ENCODE measurements at regions not wholly inside any gene's neighbourhood (a gene's known extent, or its start where the extent isn't known, plus 50 kb on each side); places are given as distances from the start of the nearest gene placed in this dataset.

DNA sequence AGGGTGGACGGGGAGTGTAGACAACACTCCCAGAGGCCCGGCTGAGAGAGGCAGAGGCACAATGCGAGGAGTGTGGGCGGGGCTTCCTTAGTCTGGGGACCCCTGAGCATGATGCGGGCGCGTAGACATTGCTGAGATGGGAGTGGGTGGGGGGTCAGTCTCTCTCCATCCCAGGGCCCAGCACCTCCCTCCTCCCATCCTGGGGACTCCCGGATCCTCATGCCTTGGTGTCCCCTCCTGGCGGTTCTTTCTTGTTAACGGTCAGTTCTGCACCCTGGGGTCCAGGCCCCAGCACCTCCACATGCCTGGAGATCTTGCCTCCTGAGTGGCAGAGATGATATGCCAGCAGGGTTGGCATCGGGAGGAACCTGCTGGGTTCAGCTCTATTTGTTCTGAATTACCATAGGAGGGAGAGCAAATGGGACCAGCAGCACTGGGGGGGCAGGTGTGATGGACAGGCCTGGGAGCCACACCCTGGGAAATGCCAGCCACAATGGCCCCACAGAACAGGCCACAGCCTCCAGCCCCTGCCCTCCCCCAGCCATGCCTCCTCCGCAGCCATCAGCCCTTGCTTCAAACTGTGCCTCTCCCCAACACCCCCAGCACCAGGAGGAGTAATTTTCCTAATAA, 55.7 kb downstream of the RTL6 start:
- DNase-seq (ENCODE audit: low spot score in 2 of 2, unreplicated experiment in 2 of 2) = no peak
- TF ChIP-seq, protein P1, sequence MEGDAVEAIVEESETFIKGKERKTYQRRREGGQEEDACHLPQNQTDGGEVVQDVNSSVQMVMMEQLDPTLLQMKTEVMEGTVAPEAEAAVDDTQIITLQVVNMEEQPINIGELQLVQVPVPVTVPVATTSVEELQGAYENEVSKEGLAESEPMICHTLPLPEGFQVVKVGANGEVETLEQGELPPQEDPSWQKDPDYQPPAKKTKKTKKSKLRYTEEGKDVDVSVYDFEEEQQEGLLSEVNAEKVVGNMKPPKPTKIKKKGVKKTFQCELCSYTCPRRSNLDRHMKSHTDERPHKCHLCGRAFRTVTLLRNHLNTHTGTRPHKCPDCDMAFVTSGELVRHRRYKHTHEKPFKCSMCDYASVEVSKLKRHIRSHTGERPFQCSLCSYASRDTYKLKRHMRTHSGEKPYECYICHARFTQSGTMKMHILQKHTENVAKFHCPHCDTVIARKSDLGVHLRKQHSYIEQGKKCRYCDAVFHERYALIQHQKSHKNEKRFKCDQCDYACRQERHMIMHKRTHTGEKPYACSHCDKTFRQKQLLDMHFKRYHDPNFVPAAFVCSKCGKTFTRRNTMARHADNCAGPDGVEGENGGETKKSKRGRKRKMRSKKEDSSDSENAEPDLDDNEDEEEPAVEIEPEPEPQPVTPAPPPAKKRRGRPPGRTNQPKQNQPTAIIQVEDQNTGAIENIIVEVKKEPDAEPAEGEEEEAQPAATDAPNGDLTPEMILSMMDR (IDR thresholded peaks at IDR 0.05; ENCODE audit: unreplicated experiment) = no peak
- Mint-ChIP-seq H3K36me3 (peaks cover 3% of the 10 kb centered on the region), H3K27ac (no peak overlapping the region), H3K4me3 (no peak overlapping the region), H3K27me3 (ENCODE audit: low read depth) (peaks cover 5% of the 10 kb centered on the region), H3K9me3 (peaks cover 5% of the 10 kb centered on the region), H3K4me1 (peaks cover 9% of the 10 kb centered on the region)

DNA sequence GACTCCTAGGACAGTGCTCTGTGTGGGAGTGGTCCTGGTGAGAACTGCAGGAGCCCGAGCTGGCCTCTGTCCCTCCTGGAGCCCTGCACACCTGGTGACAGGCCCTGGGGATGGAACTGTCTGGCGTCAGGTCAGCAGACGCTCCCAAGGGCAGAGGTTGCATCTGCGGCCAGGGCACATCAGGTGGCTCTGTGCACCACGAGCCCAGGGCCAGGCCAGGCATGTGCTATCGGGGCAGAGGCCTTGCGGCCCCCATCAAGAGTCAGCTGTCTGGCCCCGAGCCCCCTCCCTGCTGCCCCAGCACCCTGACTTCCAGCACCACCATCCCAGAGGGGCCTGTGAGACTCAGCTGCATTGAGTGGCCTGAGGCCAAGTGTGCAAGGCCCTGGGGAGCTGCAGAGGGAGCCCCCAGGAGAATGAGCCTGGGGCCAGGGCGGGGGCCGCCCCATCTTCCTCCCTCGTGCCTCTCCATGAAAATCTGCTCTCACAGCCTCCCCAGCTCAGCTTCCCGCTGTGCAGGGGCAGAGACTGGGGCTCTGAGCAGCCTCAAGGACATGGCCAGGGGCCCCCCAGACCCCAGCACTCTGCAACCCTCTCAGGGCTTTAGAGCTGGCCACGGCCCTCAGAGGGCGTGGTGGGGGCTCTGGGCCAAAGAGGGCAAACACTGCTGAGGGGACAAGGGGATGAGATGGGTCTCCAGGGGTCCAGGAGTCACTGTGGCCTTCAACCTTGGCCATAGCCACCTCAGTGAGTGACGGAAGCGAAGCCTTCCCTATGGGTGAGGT, 56.4 kb downstream of the RTL6 start:
- Mint-ChIP-seq H3K36me3 (peaks cover 3% of the 10 kb centered on the region), H3K4me1 (peaks cover 9% of the 10 kb centered on the region), H3K27ac (no peak overlapping the region), H3K9me3 (peaks cover 3% of the 10 kb centered on the region), H3K27me3 (ENCODE audit: low read depth) (peaks cover 4% of the 10 kb centered on the region), H3K4me3 (no peak overlapping the region)
- TF ChIP-seq, protein P1 (IDR thresholded peaks at IDR 0.05; ENCODE audit: unreplicated experiment) = no peak
- DNase-seq (ENCODE audit: low spot score in 2 of 2, unreplicated experiment in 2 of 2) = no peak

DNA sequence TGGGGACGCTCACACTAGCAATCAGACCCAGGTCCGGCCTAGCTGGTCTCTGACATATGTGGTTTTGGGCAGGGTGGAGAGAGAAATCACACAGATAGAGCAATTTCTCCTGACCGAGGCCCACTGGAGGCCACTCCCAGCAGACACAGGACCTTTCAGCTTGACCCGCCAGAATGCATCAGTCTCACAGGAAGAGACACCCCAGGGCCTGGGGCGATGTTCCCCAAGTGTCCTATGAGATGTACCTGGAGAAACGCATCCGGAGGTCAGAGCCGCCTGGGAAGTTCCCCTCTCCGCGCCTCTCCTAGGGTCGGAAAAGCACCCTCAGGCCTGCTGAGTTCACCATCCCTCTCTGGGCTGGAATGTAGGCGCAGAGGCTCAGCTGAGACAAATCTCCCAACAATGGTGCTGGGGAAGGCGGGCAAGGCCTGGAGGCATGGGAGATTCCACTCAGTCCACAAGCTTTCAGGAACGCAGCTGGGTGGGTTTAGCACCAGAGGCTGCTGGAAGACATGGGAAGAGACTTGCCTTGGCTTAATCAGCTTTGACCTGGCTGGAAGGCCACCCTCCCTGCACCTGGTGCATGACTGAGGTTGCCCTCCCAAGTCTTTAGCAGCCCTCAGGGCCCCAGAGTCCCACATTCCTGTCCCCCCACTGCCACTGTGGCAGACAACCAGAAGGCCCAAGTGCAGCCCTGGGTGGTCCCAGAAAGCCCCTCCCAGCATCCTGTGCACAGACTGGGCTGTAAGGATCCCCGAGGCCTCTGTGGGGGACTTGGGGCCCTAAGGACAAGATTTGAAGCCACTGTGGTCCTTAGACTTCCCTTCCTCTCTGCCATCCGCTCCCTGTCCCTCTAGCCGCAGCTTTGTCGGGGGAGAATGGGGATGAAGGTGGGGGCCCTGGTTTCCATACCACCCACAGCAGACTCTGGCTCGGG, 57.5 kb downstream of the RTL6 start:
- H3K27ac Mint-ChIP-seq = no peak overlapping the region
- H3K4me3 Mint-ChIP-seq = no peak overlapping the region
- peaks cover 2% of the 10 kb centered on the region for H3K27me3 Mint-ChIP-seq (ENCODE audit: low read depth)
- H3K36me3 Mint-ChIP-seq = no peaks in the 10 kb centered on the region
- DNase-seq (ENCODE audit: low spot score in 2 of 2, unreplicated experiment in 2 of 2) = no peak
- TF ChIP-seq, protein P1 (IDR thresholded peaks at IDR 0.05; ENCODE audit: unreplicated experiment) = no peak
- no peaks in the 10 kb centered on the region for H3K9me3 Mint-ChIP-seq
- H3K4me1 Mint-ChIP-seq = peaks cover 9% of the 10 kb centered on the region

DNA sequence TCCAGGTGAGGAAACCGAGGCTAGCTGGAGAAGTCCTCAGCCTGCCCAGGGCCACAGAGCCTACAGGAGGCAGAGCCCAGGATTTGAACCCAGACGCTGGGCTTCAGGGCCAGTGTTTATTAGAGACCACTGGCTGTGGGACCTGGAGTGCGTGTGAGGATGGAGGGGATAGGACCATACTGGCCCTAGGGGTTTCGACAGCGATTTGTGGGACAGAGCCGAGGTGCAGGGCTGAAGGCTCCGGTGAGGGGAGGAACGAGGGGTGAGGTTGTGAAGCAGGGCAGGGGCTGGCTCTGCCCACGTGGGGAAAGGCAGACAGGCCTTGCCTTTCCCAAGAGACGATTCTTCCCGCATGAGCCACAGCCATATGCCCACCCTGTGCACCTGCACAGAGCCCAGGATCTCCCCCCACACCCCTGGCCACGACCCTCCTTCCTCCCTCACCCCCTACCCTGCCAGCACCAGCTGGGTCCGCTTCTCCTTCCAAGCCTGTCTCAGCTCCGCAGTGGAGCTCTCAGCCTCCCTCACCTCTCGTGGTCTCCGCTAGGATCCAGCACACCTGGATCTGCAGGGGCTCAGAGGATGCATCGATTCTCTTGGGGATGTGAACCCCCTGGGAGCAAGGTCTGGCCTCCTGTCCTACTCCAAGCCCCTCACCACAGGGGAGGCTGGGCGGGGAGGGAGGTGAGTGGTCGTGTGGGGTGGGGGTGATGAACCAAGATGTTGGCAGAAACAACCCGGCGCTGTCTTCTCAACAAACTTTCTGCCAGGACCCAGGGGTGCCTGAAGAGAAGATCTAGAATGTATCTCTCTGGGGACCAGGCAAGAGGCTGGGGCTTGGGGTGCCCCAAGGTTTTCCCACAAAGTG, 58.4 kb downstream of the RTL6 start:
- no peak for DNase-seq (ENCODE audit: low spot score in 2 of 2, unreplicated experiment in 2 of 2)
- H3K27ac Mint-ChIP-seq = no peak overlapping the region
- peaks cover 8% of the 10 kb centered on the region for H3K27me3 Mint-ChIP-seq (ENCODE audit: low read depth)
- peaks cover 9% of the 10 kb centered on the region for H3K4me1 Mint-ChIP-seq
- H3K9me3 Mint-ChIP-seq = no peaks in the 10 kb centered on the region
- H3K36me3 Mint-ChIP-seq = no peaks in the 10 kb centered on the region
- no peak overlapping the region for H3K4me3 Mint-ChIP-seq
- TF ChIP-seq, protein P1 (IDR thresholded peaks at IDR 0.05; ENCODE audit: unreplicated experiment) = no peak

Data from mesothelial cell of epicardium (in vitro differentiated cells).